Stimulated activated CD4-positive, alpha-beta T cell treated with anti-CD3 and anti-CD28 coated beads, Interleukin-2, amount 100 ng/mL, for 24 hours (primary cell): ENCODE measurements at regions not wholly inside any gene's neighbourhood (a gene's known extent, or its start where the extent isn't known, plus 50 kb on each side); places are given as distances from the start of the nearest gene placed in this dataset.
A peak's percentile ranks its signal among the peaks of the same experiment; 100 is the strongest.

Source experiments
- DNase-seq, 2 donors: peaks; one replicate each; pipeline ENCODE4 v3.0.0-alpha.2; 2020

DNA sequence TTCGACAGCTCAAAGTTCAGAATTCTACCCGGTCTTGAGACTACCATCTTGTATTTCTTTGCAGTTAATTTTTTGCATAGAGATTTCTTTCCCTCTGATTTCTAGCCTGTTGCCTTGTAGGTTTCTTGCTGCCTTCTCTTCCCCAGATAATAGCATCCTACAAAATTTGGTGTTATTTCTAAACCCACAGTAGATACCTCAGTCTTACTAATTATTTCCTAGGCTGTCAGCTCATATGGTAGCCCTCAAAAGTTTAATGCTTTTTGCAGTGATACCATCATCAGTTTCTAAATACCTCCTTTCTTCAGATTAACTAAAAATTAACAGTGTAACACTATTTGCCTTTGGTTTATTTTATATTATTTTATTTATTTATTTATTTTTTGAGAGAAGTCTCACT lies 61.9 kb upstream of the TMPO start:
- DNase-seq = no peak

DNA sequence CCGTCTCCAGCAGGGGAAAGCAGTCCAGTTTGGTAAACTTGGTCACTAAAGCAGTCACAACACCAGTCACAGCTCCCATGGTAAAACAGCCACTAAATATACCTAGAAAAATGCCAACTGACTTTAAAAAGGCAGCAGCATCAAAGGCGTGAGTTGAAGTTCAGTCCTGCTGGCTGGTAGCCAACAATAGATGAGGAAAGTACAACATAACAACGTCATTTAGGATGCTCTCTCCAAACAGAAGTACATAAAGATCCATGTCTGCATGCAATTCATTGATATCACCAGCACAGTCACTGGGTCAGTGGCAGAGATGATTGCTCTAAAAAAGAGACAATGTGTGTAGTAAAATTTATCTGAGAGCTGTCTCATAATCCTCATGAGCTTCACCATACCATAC lies 59.3 kb upstream of the TMPO start:
- no peak for DNase-seq

DNA sequence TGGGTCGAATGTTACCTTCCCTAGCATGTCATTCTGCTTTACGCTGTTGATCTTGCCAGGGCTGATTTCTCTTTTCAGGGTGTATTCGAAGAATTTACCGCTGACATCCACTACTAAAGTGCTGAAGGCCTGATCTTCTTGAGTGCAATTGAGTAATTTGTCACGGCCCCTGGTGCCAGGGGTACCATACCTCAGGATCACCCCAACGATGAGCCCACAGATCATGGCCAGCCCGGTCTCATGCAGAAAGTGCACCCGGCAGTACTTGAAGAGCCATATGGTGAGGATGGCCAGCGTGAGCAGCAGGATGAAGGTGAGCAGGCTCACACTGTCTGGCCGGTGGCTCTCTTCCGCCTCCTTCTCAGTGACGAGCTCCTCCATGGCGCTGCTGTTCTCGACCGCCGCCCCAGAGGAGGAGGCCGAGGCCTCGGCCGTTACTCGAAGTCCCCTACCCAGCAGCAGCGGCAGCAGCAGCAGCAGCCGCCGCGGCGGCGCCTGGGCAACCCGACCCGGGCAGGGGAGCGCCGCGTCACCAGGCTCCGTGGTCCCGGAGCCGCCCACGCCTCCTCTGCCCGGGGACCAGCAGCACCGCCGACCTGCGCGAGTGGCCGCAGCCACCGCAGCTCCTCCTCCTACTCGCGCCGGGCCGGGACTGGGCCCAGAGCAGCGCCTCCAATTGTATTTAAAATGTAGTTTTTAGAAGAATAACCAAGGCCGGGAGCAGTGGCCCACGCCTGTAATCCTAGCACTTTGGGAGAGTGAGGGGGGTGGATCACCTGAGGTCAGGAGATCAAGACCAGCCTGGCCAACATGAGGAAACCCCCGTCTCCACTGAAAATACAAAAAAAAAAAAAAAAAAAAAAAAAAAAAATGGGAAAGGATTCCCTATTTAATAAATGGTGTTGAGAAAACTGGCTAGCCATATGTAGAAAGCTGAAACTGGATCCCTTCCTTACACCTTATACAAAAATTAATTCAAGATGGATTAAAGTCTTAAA lies 58.5 kb upstream of the TMPO start:
- peak in 1 of 2 donors; percentile 48 for DNase-seq

DNA sequence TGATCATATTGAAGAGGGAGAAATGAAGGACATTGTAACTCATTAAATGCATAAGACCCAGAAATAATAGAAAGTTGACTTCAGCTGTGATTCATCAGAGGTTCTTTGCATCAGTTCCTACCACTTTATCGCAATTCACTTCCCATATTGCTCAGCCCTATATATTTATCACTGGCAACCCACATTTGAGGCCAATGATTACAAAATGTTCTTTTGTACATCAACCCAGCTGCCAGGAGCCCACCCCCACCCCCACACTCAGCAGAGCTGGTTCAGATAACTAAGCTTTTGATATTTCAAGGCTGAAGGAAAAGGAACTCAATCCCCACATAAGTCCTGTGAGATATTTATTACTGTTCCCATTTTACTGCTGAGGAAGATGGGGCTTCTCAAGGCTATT lies 51.2 kb upstream of the TMPO start:
- DNase-seq = no peak

DNA sequence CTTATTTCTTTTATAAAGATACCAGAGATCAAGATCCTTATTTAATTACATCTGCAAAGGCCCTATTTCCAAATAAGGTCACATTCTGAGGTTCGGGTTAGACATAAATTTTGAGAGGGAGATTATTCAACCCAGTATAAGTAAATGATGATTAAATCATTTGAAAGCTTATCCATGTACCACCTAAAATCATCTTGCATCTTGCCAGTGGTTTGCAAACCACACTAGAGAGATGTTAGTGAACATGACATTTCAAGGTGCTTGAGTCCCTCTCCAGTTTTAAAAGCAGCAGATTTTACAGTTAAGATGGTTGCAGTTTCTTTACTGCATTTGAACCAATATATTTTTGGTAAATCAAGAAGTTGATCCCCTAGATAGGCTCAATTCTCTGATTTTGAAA lies 49.9 kb upstream of the TMPO start:
- no peak for DNase-seq
